NCI-H2196 treated with DMSO at 0.1 percent for 48 hours (cell line): ENCODE measurements at regions not wholly inside any gene's neighbourhood (a gene's known extent, or its start where the extent isn't known, plus 50 kb on each side); places are given as distances from the start of the nearest gene placed in this dataset.
A peak's percentile ranks its signal among the peaks of the same experiment; 100 is the strongest.

ENCODE experiments used
- DNase-seq: peaks from one replicate; lab custom pipeline; 2025; ENCODE audit not compliant: unreplicated experiment; lab: John Stamatoyannopoulos, UW

- no peak for DNase-seq
Observed at GRCh38 chr2:7829241-7829640, 852.6 kb upstream of the ID2 start.

GRCh38 chr2:7830616-7831015 is 851.2 kb upstream of the ID2 start:
- no peak for DNase-seq

GRCh38 chr2:7835151-7835550 is 846.7 kb upstream of the ID2 start:
- DNase-seq = peak; percentile 21

GRCh38 chr2:7835693-7836680 is 845.9 kb upstream of the ID2 start:
- DNase-seq = peak; percentile 28

GRCh38 chr2:7837237-7837760 is 844.6 kb upstream of the ID2 start:
- no peak for DNase-seq

GRCh38 chr2:7838669-7839068 is 843.2 kb upstream of the ID2 start:
- no peak for DNase-seq

- DNase-seq = no peak
Observed at GRCh38 chr2:7840651-7841380, 841.0 kb upstream of the ID2 start.

- DNase-seq = no peak
Observed at GRCh38 chr2:7841751-7842150, 840.1 kb upstream of the ID2 start.

- DNase-seq = no peak
Observed at GRCh38 chr2:7844414-7844965, 837.4 kb upstream of the ID2 start.

- DNase-seq = no peak
Observed at GRCh38 chr2:7845332-7845731, 836.5 kb upstream of the ID2 start.

- DNase-seq = no peak
Observed at GRCh38 chr2:7846607-7847006, 835.2 kb upstream of the ID2 start.

- DNase-seq = no peak
Observed at GRCh38 chr2:7847321-7847720, 834.5 kb upstream of the ID2 start.

- DNase-seq = no peak
Observed at GRCh38 chr2:7849027-7849426, 832.8 kb upstream of the ID2 start.

- no peak for DNase-seq
Observed at GRCh38 chr2:7849531-7849930, 832.3 kb upstream of the ID2 start.

- no peak for DNase-seq
Observed at GRCh38 chr2:7852546-7852945, 829.3 kb upstream of the ID2 start.

- DNase-seq = no peak
Observed at GRCh38 chr2:7857904-7858303, 824.0 kb upstream of the ID2 start.

- no peak for DNase-seq
Observed at GRCh38 chr2:7858624-7859023, 823.2 kb upstream of the ID2 start.

GRCh38 chr2:7860693-7861092 is 821.2 kb upstream of the ID2 start:
- no peak for DNase-seq

GRCh38 chr2:7861910-7862702 is 819.8 kb upstream of the ID2 start:
- no peak for DNase-seq

- DNase-seq = no peak
Observed at GRCh38 chr2:7866104-7866503, 815.8 kb upstream of the ID2 start.

- DNase-seq = no peak
Observed at GRCh38 chr2:7866825-7867224, 815.0 kb upstream of the ID2 start.
